Astrocyte (in vitro differentiated cells and primary cell): ENCODE measurements at regions not wholly inside any gene's neighbourhood (a gene's known extent, or its start where the extent isn't known, plus 50 kb on each side); places are given as distances from the start of the nearest gene placed in this dataset.

Experiments used
- DNase-seq: peaks from one replicate; pipeline ENCODE4 v3.0.0-alpha.2; 2010; ENCODE audit warnings: low read depth
- FAIRE-seq: peaks from 2 replicates; lab custom pipeline; 2011; peaks lifted over from hg19 to GRCh38; lab: Jason Lieb, UNC
- H2AFZ ChIP-seq: 2 replicates; pipeline ENCODE4 v1.6.0; 2012; ENCODE audit warnings: low read depth, low read length, inconsistent platforms
- H3K27ac ChIP-seq: 2 replicates; pipeline ENCODE4 v1.5.1; 2011; ENCODE audit warnings: low read depth, low read length, inconsistent platforms
- H3K27me3 ChIP-seq: 2 replicates; pipeline ENCODE4 v1.6.0; 2011; ENCODE audit warnings: low read length, inconsistent platforms; ENCODE audit not compliant: insufficient read depth
- H3K36me3 ChIP-seq: 2 replicates; pipeline ENCODE4 v1.5.1; 2011; ENCODE audit warnings: low read length, inconsistent platforms; ENCODE audit not compliant: insufficient read depth
- H3K4me1 ChIP-seq: 2 replicates; pipeline ENCODE4 v1.5.1; 2011; ENCODE audit warnings: low read length, inconsistent platforms; ENCODE audit not compliant: insufficient read depth
- H3K4me2 ChIP-seq: 2 replicates; pipeline ENCODE4 v1.6.0; 2012; ENCODE audit warnings: low read length, inconsistent platforms
- H3K4me3 ChIP-seq: 2 replicates; pipeline ENCODE4 v1.5.1; 2011; ENCODE audit warnings: low read depth, mild to moderate bottlenecking, low read length, inconsistent platforms; ENCODE audit not compliant: insufficient read depth
- H3K79me2 ChIP-seq: 2 replicates; pipeline ENCODE4 v1.6.0; 2012; ENCODE audit warnings: mild to moderate bottlenecking, low read length, inconsistent platforms; ENCODE audit not compliant: insufficient read depth
- H3K9ac ChIP-seq: 2 replicates; pipeline ENCODE4 v1.6.0; 2012; ENCODE audit warnings: mild to moderate bottlenecking, low read length, inconsistent platforms
- H3K9me3 ChIP-seq: 2 replicates; pipeline ENCODE4 v1.5.1; 2012; ENCODE audit warnings: low read depth, mild to moderate bottlenecking, low read length, inconsistent platforms; ENCODE audit not compliant: insufficient read depth
- H4K20me1 ChIP-seq: 2 replicates; pipeline ENCODE4 v1.6.0; 2012; ENCODE audit warnings: low read length, inconsistent platforms; ENCODE audit not compliant: insufficient read depth
- H3K27ac Mint-ChIP-seq: one replicate; pipeline ENCODE4 v1.8.0; 2021; ENCODE audit warnings: mild to moderate bottlenecking, mixed read lengths; ENCODE audit not compliant: unreplicated experiment
- H3K27me3 Mint-ChIP-seq: one replicate; pipeline ENCODE4 v1.8.0; 2021; ENCODE audit warnings: low read depth, mixed read lengths; ENCODE audit not compliant: unreplicated experiment
- H3K36me3 Mint-ChIP-seq: one replicate; pipeline ENCODE4 v1.8.0; 2021; ENCODE audit warnings: low read depth, mixed read lengths; ENCODE audit not compliant: unreplicated experiment
- H3K4me1 Mint-ChIP-seq: one replicate; pipeline ENCODE4 v1.8.0; 2021; ENCODE audit warnings: low read depth, mixed read lengths; ENCODE audit not compliant: unreplicated experiment
- H3K4me3 Mint-ChIP-seq: one replicate; pipeline ENCODE4 v1.8.0; 2021; ENCODE audit warnings: mild to moderate bottlenecking, moderate library complexity, mixed read lengths; ENCODE audit not compliant: unreplicated experiment
- H3K9me3 Mint-ChIP-seq: one replicate; pipeline ENCODE4 v1.8.0; 2021; ENCODE audit warnings: mild to moderate bottlenecking, mixed read lengths; ENCODE audit not compliant: unreplicated experiment
- CTCF ChIP-seq: IDR thresholded peaks from 2 replicates; pipeline ENCODE4 v1.5.1; 2011; ENCODE audit warnings: low read depth, mild to moderate bottlenecking, inconsistent platforms, low read length, moderate library complexity; ENCODE audit not compliant: insufficient read depth
- EZH2 ChIP-seq: IDR thresholded peaks from 2 replicates; pipeline ENCODE4 v1.6.1; 2012; ENCODE audit warnings: mild to moderate bottlenecking, low read length, inconsistent platforms; ENCODE audit not compliant: insufficient read depth

DNA sequence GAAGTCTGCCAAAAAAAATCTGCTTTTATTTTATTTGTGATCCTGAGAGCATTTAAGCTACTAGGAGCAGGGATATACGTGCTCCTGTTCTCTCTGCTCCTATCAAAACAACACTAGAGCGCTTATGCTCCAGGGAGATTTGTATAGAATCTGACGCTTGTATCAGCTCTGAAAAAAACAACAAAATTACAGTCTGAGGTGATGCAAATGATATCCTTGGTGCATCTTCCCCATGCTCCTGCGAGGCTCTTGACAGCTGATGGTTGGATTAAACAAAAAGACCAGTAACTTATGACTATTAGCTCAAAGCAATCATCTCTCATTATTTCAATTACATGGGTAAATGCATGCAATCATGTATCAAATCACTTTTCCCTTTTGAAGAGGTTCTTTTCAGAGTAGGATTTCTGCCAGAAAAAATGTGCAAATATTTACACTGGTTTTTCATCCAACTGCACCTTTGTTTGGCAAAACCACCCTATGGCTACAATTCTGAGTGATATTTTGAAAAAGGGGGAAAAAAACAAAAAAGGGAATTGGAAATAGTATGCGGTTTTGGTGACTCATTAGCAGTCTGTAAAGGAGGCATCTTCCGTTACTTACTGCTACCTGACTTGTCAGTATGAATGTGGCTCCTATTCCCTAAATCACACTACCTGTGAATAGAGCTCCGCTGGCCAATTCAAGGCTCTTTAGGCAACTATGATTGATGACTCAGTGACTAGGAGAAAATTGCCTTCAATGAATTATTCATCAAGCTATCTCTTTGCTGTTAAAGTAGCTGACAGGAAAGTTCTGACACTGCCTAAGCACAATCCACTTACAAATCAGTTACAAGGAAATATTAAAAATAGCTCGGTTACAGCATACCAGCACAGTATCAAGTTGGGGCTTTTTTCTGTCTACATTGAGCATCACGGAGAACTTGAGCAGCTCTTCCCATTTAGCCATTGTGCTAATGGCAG is 450.0 kb downstream of the FOXG1 start:
- DNase-seq: peak; percentile 47
- Histone ChIP-seq H3K9me3 (no peaks in the 10 kb centered on the region), H3K27ac (no peak overlapping the region), H4K20me1 (no peaks in the 10 kb centered on the region), H3K27me3 (no peaks in the 10 kb centered on the region), H2AFZ (no peak overlapping the region), H3K4me3 (no peak overlapping the region), H3K36me3 (no peaks in the 10 kb centered on the region), H3K79me2 (no peaks in the 10 kb centered on the region), H3K4me1 (peaks cover 12% of the 10 kb centered on the region), H3K4me2 (peak overlapping the region; percentile 49), H3K9ac (no peak overlapping the region)
- Mint-ChIP-seq H3K36me3 (no peaks in the 10 kb centered on the region), H3K4me3 (no peak overlapping the region), H3K4me1 (no peaks in the 10 kb centered on the region), H3K27me3 (peaks cover 14% of the 10 kb centered on the region), H3K9me3 (no peaks in the 10 kb centered on the region), H3K27ac (no peak overlapping the region)
- no peak for TF ChIP-seq EZH2
- TF ChIP-seq CTCF: no peak
- no peak for FAIRE-seq

- H2AFZ ChIP-seq: no peak overlapping the region
- peaks cover 12% of the 10 kb centered on the region for H3K4me1 ChIP-seq
- H3K9ac ChIP-seq: no peak overlapping the region
- H3K4me3 ChIP-seq: no peak overlapping the region
- Mint-ChIP-seq H3K4me1 (no peaks in the 10 kb centered on the region), H3K9me3 (no peaks in the 10 kb centered on the region), H3K27ac (no peak overlapping the region), H3K4me3 (no peak overlapping the region), H3K27me3 (peaks cover 14% of the 10 kb centered on the region), H3K36me3 (no peaks in the 10 kb centered on the region)
- TF ChIP-seq CTCF (no peak), EZH2 (no peak)
- no peaks in the 10 kb centered on the region for H3K9me3 ChIP-seq
- FAIRE-seq: no peak
- no peak for DNase-seq
- H3K79me2 ChIP-seq: no peaks in the 10 kb centered on the region
- H3K27ac ChIP-seq: no peak overlapping the region
- H4K20me1 ChIP-seq: no peaks in the 10 kb centered on the region
- no peak overlapping the region for H3K4me2 ChIP-seq
- H3K27me3 ChIP-seq: no peaks in the 10 kb centered on the region
- no peaks in the 10 kb centered on the region for H3K36me3 ChIP-seq
These were observed 451.3 kb downstream of the FOXG1 start for GRCh38 chr14:29217813-29218450.

DNA sequence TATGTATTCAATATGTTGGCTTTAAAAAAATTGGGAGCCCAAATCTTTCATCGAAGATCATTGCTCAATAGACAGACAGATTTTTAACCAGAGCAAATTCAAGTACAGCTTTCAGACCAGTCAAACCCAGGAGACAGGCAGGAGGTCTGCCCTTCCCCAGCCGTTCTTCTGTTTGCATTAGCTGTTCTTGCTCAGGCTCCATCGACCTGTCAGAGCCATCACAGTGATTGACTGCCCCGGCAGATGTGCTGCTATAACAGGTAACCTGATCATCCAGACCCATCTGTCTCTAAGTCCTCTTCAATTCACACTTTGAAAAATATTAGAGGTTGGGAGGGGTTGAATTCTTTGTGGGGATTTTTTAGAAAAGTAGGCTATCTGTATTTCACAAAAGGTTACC is 453.5 kb downstream of the FOXG1 start:
- TF ChIP-seq EZH2 (no peak), CTCF (no peak)
- no peak for FAIRE-seq
- Mint-ChIP-seq H3K4me3 (no peak overlapping the region), H3K27me3 (peaks cover 16% of the 10 kb centered on the region), H3K36me3 (no peaks in the 10 kb centered on the region), H3K9me3 (no peaks in the 10 kb centered on the region), H3K4me1 (no peaks in the 10 kb centered on the region), H3K27ac (no peak overlapping the region)
- Histone ChIP-seq H3K36me3 (no peaks in the 10 kb centered on the region), H3K27me3 (no peaks in the 10 kb centered on the region), H3K4me1 (peaks cover 12% of the 10 kb centered on the region), H3K9me3 (no peaks in the 10 kb centered on the region), H4K20me1 (no peaks in the 10 kb centered on the region), H3K4me3 (no peak overlapping the region), H3K79me2 (no peaks in the 10 kb centered on the region), H3K4me2 (no peak overlapping the region), H3K27ac (no peak overlapping the region), H2AFZ (no peak overlapping the region), H3K9ac (no peak overlapping the region)
- DNase-seq: no peak
